GM12891 (cell line): ENCODE measurements at regions not wholly inside any gene's neighbourhood (a gene's known extent, or its start where the extent isn't known, plus 50 kb on each side); places are given as distances from the start of the nearest gene placed in this dataset.

Source experiments
- POLR2A ChIP-seq: IDR thresholded peaks from 2 replicates; pipeline ENCODE4 v1.6.1; 2011; ENCODE audit warnings: low read depth, low read length, control low read depth
- POLR2AphosphoS5 ChIP-seq: IDR thresholded peaks from 2 replicates; pipeline ENCODE4 v1.6.1; 2011; ENCODE audit warnings: low read depth, low read length, control low read depth
- SPI1 ChIP-seq: IDR thresholded peaks from 2 replicates; pipeline ENCODE4 v1.6.1; 2011; ENCODE audit warnings: low read depth, low read length, control low read depth

GRCh38 chr15:29910068-29910467 lies 87.8 kb upstream of the TJP1 start:
- TF ChIP-seq POLR2A: no peak
- TF ChIP-seq SPI1: no peak
- no peak for TF ChIP-seq POLR2AphosphoS5
